SK-N-SH treated with all-trans-retinoic acid at 6 μM for 48 hours (cell line): ENCODE measurements at regions not wholly inside any gene's neighbourhood (a gene's known extent, or its start where the extent isn't known, plus 50 kb on each side); places are given as distances from the start of the nearest gene placed in this dataset.

Experiments
- ATAC-seq: fragments of 200-7000 bp; cut with Tn5 transposase; 3 replicates; pipeline ENCODE4 v1.9.1; 2020; ENCODE audit warnings: mild to moderate bottlenecking, moderate library complexity
- ARNTL ChIP-seq: fragments of 450-650 bp; formaldehyde crosslinking; IDR thresholded peaks from 2 replicates; pipeline ENCODE4 v1.5.0; 2020; ENCODE audit warnings: low read depth, mild to moderate bottlenecking, moderate library complexity, borderline replicate concordance
- BACH2 ChIP-seq: fragments of 250-450 bp; sonication (Bioruptor Pico); IDR thresholded peaks from 2 replicates; pipeline ENCODE4 v1.9.0; 2021; ENCODE audit warnings: mild to moderate bottlenecking, borderline replicate concordance
- GLIS3 ChIP-seq: fragments of 250-450 bp; sonication (Bioruptor Pico); IDR thresholded peaks from 2 replicates; pipeline ENCODE4 v1.5.0; 2020; ENCODE audit warnings: mild to moderate bottlenecking, moderate library complexity
- ISL1 ChIP-seq: fragments of 250-450 bp; sonication (Bioruptor Pico); IDR thresholded peaks from 2 replicates; pipeline ENCODE4 v2.1.2; 2022; ENCODE audit warnings: mild to moderate bottlenecking, moderate library complexity
- OSR1 ChIP-seq: fragments of 250-450 bp; sonication (Bioruptor Pico); IDR thresholded peaks from 2 replicates; pipeline ENCODE4 v1.8.0; 2022; ENCODE audit warnings: moderate library complexity, mild to moderate bottlenecking, inconsistent platforms
- PPARA ChIP-seq: fragments of 250-450 bp; sonication (Bioruptor Pico); IDR thresholded peaks from 2 replicates; pipeline ENCODE4 v1.5.0; 2020; ENCODE audit warnings: mild to moderate bottlenecking, borderline replicate concordance
- RARB ChIP-seq: fragments of 250-450 bp; sonication (Bioruptor Pico); IDR thresholded peaks from 2 replicates; pipeline ENCODE4 v1.8.0; 2021; ENCODE audit warnings: mild to moderate bottlenecking, moderate library complexity
- SNAI2 ChIP-seq: fragments of 250-450 bp; sonication (Bioruptor Pico); IDR thresholded peaks from 2 replicates; pipeline ENCODE4 v1.5.0; 2020; ENCODE audit warnings: mild to moderate bottlenecking, moderate library complexity
- TCF4 ChIP-seq: fragments of 250-450 bp; sonication (Bioruptor Pico); IDR thresholded peaks from 2 replicates; pipeline ENCODE4 v1.8.0; 2021; ENCODE audit warnings: mild to moderate bottlenecking, moderate library complexity, borderline replicate concordance
- TOX ChIP-seq: fragments of 250-450 bp; sonication (Bioruptor Pico); IDR thresholded peaks from 2 replicates; pipeline ENCODE4 v1.8.0; 2021; ENCODE audit warnings: mild to moderate bottlenecking, moderate library complexity, borderline replicate concordance
- ZC3H10 ChIP-seq: fragments of 250-450 bp; sonication (Bioruptor Pico); IDR thresholded peaks from 2 replicates; pipeline ENCODE4 v1.5.1; 2021; ENCODE audit warnings: mild to moderate bottlenecking, moderate library complexity
- ZFP3 ChIP-seq: fragments of 250-450 bp; sonication (Bioruptor Pico); IDR thresholded peaks from 2 replicates; pipeline ENCODE4 v1.5.0; 2020; ENCODE audit warnings: mild to moderate bottlenecking, moderate library complexity
- ZFP30 ChIP-seq: fragments of 450-650 bp; formaldehyde crosslinking; IDR thresholded peaks from 2 replicates; pipeline ENCODE4 v1.5.0; 2022; ENCODE audit warnings: mild to moderate bottlenecking, moderate library complexity
- ZNF565 ChIP-seq: fragments of 450-650 bp; formaldehyde crosslinking; conservative IDR thresholded peaks from 2 replicates; pipeline ENCODE4 v1.5.0; 2020; ENCODE audit warnings: low read depth, mild to moderate bottlenecking, moderate library complexity
- ZNF70 ChIP-seq: fragments of 450-650 bp; formaldehyde crosslinking; IDR thresholded peaks from 2 replicates; pipeline ENCODE4 v1.5.0; 2020; ENCODE audit warnings: mild to moderate bottlenecking, moderate library complexity
- ZNF8 ChIP-seq: fragments of 450-650 bp; formaldehyde crosslinking; IDR thresholded peaks from 2 replicates; pipeline ENCODE4 v1.5.0; 2020; ENCODE audit warnings: mild to moderate bottlenecking, moderate library complexity
- TF ChIP-seq, protein P1 (sequence below): fragments of 250-450 bp; sonication (Bioruptor Pico); IDR thresholded peaks from 2 replicates; pipeline ENCODE4 v1.5.1; 2020; ENCODE audit warnings: low read depth, mild to moderate bottlenecking, moderate library complexity
- TF ChIP-seq, protein P2 (sequence below): fragments of 250-450 bp; sonication (Bioruptor Pico); IDR thresholded peaks from 2 replicates; pipeline ENCODE4 v1.5.1; 2021; ENCODE audit warnings: mild to moderate bottlenecking, moderate library complexity
- TF ChIP-seq, protein P3 (sequence below): fragments of 250-450 bp; sonication (Bioruptor Pico); IDR thresholded peaks from 2 replicates; pipeline ENCODE4 v1.8.0; 2020; ENCODE audit warnings: mild to moderate bottlenecking, moderate library complexity, borderline replicate concordance
- TF ChIP-seq, protein P4 (sequence below): fragments of 250-450 bp; sonication (Bioruptor Pico); IDR thresholded peaks from 2 replicates; pipeline ENCODE4 v1.5.0; 2020; ENCODE audit warnings: mild to moderate bottlenecking, moderate library complexity

DNA sequence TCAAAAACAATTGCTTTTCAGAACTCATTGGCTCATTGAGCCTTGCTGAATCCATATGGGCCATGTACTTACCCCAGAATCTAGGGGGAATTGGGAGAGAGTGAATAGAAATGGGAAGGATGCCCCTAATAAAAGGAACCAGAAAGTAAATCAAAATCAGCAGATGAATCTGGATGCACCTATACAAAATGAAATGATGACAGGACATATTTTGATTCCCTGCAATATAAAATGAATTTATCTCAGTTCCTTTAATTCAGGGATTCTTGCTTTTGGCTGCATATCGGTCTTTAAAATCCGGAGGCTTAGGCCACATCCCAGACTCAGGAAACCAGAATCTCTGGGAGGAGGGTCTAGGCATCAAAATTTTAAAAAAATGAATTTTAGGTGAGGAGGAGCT is 107.7 kb upstream of the NEO1 start:
- TF ChIP-seq TOX (CRISPR knock-in tag): no peak
- TF ChIP-seq, protein P1, sequence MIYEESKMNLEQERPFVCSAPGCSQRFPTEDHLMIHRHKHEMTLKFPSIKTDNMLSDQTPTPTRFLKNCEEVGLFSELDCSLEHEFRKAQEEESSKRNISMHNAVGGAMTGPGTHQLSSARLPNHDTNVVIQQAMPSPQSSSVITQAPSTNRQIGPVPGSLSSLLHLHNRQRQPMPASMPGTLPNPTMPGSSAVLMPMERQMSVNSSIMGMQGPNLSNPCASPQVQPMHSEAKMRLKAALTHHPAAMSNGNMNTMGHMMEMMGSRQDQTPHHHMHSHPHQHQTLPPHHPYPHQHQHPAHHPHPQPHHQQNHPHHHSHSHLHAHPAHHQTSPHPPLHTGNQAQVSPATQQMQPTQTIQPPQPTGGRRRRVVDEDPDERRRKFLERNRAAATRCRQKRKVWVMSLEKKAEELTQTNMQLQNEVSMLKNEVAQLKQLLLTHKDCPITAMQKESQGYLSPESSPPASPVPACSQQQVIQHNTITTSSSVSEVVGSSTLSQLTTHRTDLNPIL (CRISPR knock-in tag): no peak
- TF ChIP-seq RARB: no peak
- no peak for TF ChIP-seq BACH2 (CRISPR knock-in tag)
- no peak for TF ChIP-seq ZFP30
- TF ChIP-seq, protein P2, sequence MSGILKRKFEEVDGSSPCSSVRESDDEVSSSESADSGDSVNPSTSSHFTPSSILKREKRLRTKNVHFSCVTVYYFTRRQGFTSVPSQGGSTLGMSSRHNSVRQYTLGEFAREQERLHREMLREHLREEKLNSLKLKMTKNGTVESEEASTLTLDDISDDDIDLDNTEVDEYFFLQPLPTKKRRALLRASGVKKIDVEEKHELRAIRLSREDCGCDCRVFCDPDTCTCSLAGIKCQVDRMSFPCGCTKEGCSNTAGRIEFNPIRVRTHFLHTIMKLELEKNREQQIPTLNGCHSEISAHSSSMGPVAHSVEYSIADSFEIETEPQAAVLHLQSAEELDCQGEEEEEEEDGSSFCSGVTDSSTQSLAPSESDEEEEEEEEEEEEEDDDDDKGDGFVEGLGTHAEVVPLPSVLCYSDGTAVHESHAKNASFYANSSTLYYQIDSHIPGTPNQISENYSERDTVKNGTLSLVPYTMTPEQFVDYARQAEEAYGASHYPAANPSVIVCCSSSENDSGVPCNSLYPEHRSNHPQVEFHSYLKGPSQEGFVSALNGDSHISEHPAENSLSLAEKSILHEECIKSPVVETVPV: no peak
- TF ChIP-seq ZNF565 (CRISPR knock-in tag): no peak
- no peak for TF ChIP-seq PPARA (CRISPR knock-in tag)
- TF ChIP-seq ARNTL (CRISPR knock-in tag): no peak
- TF ChIP-seq ZC3H10 (CRISPR knock-in tag): no peak
- no peak for TF ChIP-seq SNAI2 (CRISPR knock-in tag)
- no peak for TF ChIP-seq OSR1 (CRISPR knock-in tag)
- no peak for TF ChIP-seq ZFP3 (CRISPR knock-in tag)
- ATAC-seq: no peak

DNA sequence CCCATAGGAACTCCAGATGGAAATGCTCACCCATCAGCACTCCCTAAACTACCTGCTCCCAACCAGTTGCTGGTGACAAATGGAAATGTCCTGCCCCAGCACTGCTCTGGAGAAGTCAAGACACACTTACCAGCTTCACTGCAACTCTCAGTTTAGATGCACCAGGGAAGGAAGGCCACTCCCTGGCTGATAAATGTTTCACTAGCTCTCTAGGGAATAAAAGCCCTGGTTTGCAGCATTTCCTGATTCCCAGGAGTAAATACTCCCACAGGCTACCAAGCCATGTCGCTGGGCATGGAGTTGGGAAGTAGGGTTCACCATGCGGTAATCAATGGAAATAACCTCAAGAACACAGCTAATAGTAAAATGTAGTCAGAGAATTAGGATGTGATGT is 112.0 kb upstream of the NEO1 start:
- no peak for ATAC-seq

DNA sequence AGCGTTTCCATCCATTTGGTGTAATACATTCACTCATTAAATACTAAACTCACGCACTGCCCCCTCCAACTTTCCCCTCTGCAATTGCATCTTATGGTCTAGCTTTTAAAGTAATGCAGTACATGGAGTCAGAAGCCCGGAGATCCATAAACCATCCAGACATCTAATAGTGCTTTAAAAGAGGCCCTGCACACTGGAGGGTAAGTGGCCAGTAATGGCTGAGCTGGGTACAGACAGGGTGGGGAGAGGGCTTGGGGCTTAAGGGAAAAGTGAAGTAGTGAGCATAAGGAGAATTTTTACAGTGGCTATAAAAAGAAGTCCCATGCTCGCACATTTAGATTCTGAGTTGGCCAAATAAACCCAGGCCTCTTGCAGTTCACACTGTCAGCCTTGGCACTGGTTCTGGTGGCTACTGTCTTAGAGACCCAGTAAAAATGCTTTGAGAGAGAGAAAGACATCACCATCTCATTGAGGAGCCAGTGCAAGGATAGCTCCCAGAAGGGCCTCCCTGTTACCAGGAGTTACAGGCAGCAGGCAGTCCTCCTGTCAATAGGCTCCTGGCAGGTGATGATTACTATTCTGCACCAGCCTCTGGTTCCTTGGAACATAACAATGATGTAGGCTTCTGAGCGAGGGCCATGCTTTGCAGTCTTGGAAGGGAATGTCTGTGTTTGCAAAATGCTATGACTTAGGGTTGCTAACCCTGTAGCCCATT is 112.6 kb upstream of the NEO1 start:
- no peak for ATAC-seq
- TF ChIP-seq ZNF565 (CRISPR knock-in tag): no peak
- TF ChIP-seq, protein P3, sequence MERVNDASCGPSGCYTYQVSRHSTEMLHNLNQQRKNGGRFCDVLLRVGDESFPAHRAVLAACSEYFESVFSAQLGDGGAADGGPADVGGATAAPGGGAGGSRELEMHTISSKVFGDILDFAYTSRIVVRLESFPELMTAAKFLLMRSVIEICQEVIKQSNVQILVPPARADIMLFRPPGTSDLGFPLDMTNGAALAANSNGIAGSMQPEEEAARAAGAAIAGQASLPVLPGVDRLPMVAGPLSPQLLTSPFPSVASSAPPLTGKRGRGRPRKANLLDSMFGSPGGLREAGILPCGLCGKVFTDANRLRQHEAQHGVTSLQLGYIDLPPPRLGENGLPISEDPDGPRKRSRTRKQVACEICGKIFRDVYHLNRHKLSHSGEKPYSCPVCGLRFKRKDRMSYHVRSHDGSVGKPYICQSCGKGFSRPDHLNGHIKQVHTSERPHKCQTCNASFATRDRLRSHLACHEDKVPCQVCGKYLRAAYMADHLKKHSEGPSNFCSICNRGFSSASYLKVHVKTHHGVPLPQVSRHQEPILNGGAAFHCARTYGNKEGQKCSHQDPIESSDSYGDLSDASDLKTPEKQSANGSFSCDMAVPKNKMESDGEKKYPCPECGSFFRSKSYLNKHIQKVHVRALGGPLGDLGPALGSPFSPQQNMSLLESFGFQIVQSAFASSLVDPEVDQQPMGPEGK (CRISPR knock-in tag): no peak
- no peak for TF ChIP-seq ZFP3 (CRISPR knock-in tag)
- TF ChIP-seq ISL1: no peak
- no peak for TF ChIP-seq OSR1 (CRISPR knock-in tag)

More for the DNA sequence above, 112.0 kb upstream of the NEO1 start:
- TF ChIP-seq BACH2 (CRISPR knock-in tag) (no peak), ZNF70 (CRISPR knock-in tag) (no peak), TCF4 (CRISPR knock-in tag) (no peak), ZNF8 (CRISPR knock-in tag) (no peak), ISL1 (no peak), GLIS3 (no peak), ZC3H10 (CRISPR knock-in tag) (no peak)
- TF ChIP-seq, protein P4, sequence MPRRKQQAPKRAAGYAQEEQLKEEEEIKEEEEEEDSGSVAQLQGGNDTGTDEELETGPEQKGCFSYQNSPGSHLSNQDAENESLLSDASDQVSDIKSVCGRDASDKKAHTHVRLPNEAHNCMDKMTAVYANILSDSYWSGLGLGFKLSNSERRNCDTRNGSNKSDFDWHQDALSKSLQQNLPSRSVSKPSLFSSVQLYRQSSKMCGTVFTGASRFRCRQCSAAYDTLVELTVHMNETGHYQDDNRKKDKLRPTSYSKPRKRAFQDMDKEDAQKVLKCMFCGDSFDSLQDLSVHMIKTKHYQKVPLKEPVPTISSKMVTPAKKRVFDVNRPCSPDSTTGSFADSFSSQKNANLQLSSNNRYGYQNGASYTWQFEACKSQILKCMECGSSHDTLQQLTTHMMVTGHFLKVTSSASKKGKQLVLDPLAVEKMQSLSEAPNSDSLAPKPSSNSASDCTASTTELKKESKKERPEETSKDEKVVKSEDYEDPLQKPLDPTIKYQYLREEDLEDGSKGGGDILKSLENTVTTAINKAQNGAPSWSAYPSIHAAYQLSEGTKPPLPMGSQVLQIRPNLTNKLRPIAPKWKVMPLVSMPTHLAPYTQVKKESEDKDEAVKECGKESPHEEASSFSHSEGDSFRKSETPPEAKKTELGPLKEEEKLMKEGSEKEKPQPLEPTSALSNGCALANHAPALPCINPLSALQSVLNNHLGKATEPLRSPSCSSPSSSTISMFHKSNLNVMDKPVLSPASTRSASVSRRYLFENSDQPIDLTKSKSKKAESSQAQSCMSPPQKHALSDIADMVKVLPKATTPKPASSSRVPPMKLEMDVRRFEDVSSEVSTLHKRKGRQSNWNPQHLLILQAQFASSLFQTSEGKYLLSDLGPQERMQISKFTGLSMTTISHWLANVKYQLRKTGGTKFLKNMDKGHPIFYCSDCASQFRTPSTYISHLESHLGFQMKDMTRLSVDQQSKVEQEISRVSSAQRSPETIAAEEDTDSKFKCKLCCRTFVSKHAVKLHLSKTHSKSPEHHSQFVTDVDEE (CRISPR knock-in tag): no peak
